Activated gamma-delta T cell treated with Interleukin-2 at 50 U/mL for 16 hours (primary cell): ENCODE measurements at regions not wholly inside any gene's neighbourhood (a gene's known extent, or its start where the extent isn't known, plus 50 kb on each side); places are given as distances from the start of the nearest gene placed in this dataset.

ENCODE experiments used
- DNase-seq: peaks from one replicate; pipeline ENCODE4 v3.0.0-alpha.2; 2020

GRCh38 chr11:109371444-109372176, 50.4 kb upstream of the C11orf87 start:
- DNase-seq: no peak
